ENCODE measurements at regions not wholly inside any gene's neighbourhood (a gene's known extent, or its start where the extent isn't known, plus 50 kb on each side); places are given as distances from the start of the nearest gene placed in this dataset.

- Mint-ChIP-seq H3K4me3 (no peak overlapping the region), H3K27ac (no peak overlapping the region), H3K9me3 (no peaks in the 10 kb centered on the region), H3K36me3 (no peaks in the 10 kb centered on the region), H3K27me3 (ENCODE audit: low read depth) (no peaks in the 10 kb centered on the region), H3K4me1 (no peaks in the 10 kb centered on the region)
- TF ChIP-seq CTCF (IDR thresholded peaks at IDR 0.05; ENCODE audit: unreplicated experiment) = no peak
- no peak for DNase-seq (ENCODE audit: low spot score in 2 of 2, unreplicated experiment in 2 of 2)
Measured at GRCh38 chr16:64656471-64656870, 465.4 kb downstream of the CDH11 start.

GRCh38 chr16:64654178-64654577 is 467.7 kb downstream of the CDH11 start:
- Mint-ChIP-seq H3K27me3 (ENCODE audit: low read depth) (no peaks in the 10 kb centered on the region), H3K27ac (no peak overlapping the region)
- no peak for DNase-seq (ENCODE audit: low spot score in 2 of 2, unreplicated experiment in 2 of 2)

GRCh38 chr16:64648282-64648681 is 473.6 kb downstream of the CDH11 start:
- no peak for DNase-seq (ENCODE audit: low spot score in 2 of 2, unreplicated experiment in 2 of 2)
- Mint-ChIP-seq H3K27me3 (ENCODE audit: low read depth) (no peaks in the 10 kb centered on the region), H3K9me3 (peaks cover 18% of the 10 kb centered on the region), H3K4me3 (no peak overlapping the region), H3K27ac (no peak overlapping the region), H3K4me1 (no peaks in the 10 kb centered on the region), H3K36me3 (peaks cover 2% of the 10 kb centered on the region)
- no peak for TF ChIP-seq CTCF (IDR thresholded peaks at IDR 0.05; ENCODE audit: unreplicated experiment)

More at GRCh38 chr16:64654178-64654577, 467.7 kb downstream of the CDH11 start:
- H3K4me3 Mint-ChIP-seq = no peak overlapping the region
- H3K9me3 Mint-ChIP-seq = peaks cover 10% of the 10 kb centered on the region
- no peaks in the 10 kb centered on the region for H3K4me1 Mint-ChIP-seq
- H3K36me3 Mint-ChIP-seq = peaks cover 2% of the 10 kb centered on the region
- no peak for TF ChIP-seq CTCF (IDR thresholded peaks at IDR 0.05; ENCODE audit: unreplicated experiment)

GRCh38 chr16:64641343-64641742 is 480.5 kb downstream of the CDH11 start:
- Mint-ChIP-seq H3K27me3 (ENCODE audit: low read depth) (no peaks in the 10 kb centered on the region), H3K4me1 (no peaks in the 10 kb centered on the region), H3K27ac (no peak overlapping the region), H3K4me3 (no peak overlapping the region), H3K36me3 (no peaks in the 10 kb centered on the region), H3K9me3 (peaks cover 15% of the 10 kb centered on the region)
- DNase-seq (ENCODE audit: low spot score in 2 of 2, unreplicated experiment in 2 of 2) = no peak
- TF ChIP-seq CTCF (IDR thresholded peaks at IDR 0.05; ENCODE audit: unreplicated experiment) = no peak

- TF ChIP-seq CTCF (IDR thresholded peaks at IDR 0.05; ENCODE audit: unreplicated experiment) = no peak
- no peaks in the 10 kb centered on the region for H3K27me3 Mint-ChIP-seq (ENCODE audit: low read depth)
- no peak overlapping the region for H3K27ac Mint-ChIP-seq
- no peak for DNase-seq (ENCODE audit: low spot score in 2 of 2, unreplicated experiment in 2 of 2)
- no peak overlapping the region for H3K4me3 Mint-ChIP-seq
- no peaks in the 10 kb centered on the region for H3K4me1 Mint-ChIP-seq
- peaks cover 7% of the 10 kb centered on the region for H3K9me3 Mint-ChIP-seq
- no peaks in the 10 kb centered on the region for H3K36me3 Mint-ChIP-seq
Measured at GRCh38 chr16:64638766-64639165, 483.1 kb downstream of the CDH11 start.

- Mint-ChIP-seq H3K4me3 (no peak overlapping the region), H3K27ac (no peak overlapping the region), H3K4me1 (no peaks in the 10 kb centered on the region), H3K27me3 (ENCODE audit: low read depth) (peaks cover 1% of the 10 kb centered on the region), H3K36me3 (no peaks in the 10 kb centered on the region), H3K9me3 (no peaks in the 10 kb centered on the region)
- no peak for DNase-seq (ENCODE audit: low spot score in 2 of 2, unreplicated experiment in 2 of 2)
- TF ChIP-seq CTCF (IDR thresholded peaks at IDR 0.05; ENCODE audit: unreplicated experiment) = no peak
Measured at GRCh38 chr16:64629622-64630021, 492.2 kb downstream of the CDH11 start.

Measured in mesothelial cell of epicardium (in vitro differentiated cells).